GM12873 (cell line): ENCODE measurements at regions not wholly inside any gene's neighbourhood (a gene's known extent, or its start where the extent isn't known, plus 50 kb on each side); places are given as distances from the start of the nearest gene placed in this dataset.

Experiments
- CTCF ChIP-seq: IDR thresholded peaks from 2 replicates; pipeline ENCODE4 v1.5.1; 2012; ENCODE audit warnings: low read depth, mild to moderate bottlenecking, moderate library complexity, low read length, control low read depth; ENCODE audit not compliant: insufficient read depth; ENCODE audit errors: missing control alignments

GRCh38 chr15:59843609-59844008 lies 154.5 kb upstream of the BNIP2 start:
- TF ChIP-seq CTCF, result no peak

- TF ChIP-seq CTCF, result no peak
Measured at GRCh38 chr15:59841036-59841435, 151.9 kb upstream of the BNIP2 start.

- no peak for TF ChIP-seq CTCF
Measured at GRCh38 chr15:59839906-59840305, 150.8 kb upstream of the BNIP2 start.

GRCh38 chr15:59838900-59839299 lies 149.8 kb upstream of the BNIP2 start:
- no peak for TF ChIP-seq CTCF

GRCh38 chr15:59835776-59836175 lies 146.7 kb upstream of the BNIP2 start:
- TF ChIP-seq CTCF, result no peak

GRCh38 chr15:59834528-59834927 lies 145.4 kb upstream of the BNIP2 start:
- no peak for TF ChIP-seq CTCF

GRCh38 chr15:59833366-59833765 lies 144.2 kb upstream of the BNIP2 start:
- no peak for TF ChIP-seq CTCF
